ENCODE measurements at regions not wholly inside any gene's neighbourhood (a gene's known extent, or its start where the extent isn't known, plus 50 kb on each side); places are given as distances from the start of the nearest gene placed in this dataset.
"Not testable (repeated sequence)": the region's sequence is repeated elsewhere in the genome, so short reads cannot be mapped to it uniquely, and the experiment has no call there.

DNA sequence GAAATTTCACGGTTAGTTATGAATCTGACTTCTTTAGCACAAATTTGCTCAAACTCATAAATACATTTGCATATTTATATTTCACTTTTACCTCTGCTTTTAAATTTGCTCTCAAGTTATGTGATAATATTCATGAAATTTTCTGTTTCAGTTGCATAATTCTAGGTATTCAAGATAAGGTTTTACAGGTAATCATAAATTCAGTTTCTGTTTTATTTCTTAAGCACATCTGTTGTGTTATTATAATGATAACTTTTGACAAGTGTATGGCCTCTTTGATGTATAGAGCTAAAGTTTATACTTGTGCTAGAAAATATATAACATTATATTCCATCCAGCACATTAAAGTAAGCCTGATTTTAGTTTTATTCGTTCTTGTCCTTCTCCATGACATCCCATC lies 308.1 kb downstream of the SLC7A11 start:
- H3K4me3 ChIP-seq (ENCODE audit: low read length): no peak overlapping the region
- H3K9ac ChIP-seq (ENCODE audit: low read length): no peak overlapping the region
- H3K4me1 ChIP-seq (ENCODE audit: control insufficient read depth, insufficient read depth, low read length): no peaks in the 10 kb centered on the region
- H3K36me3 ChIP-seq (ENCODE audit: control insufficient read depth, insufficient read depth, low read length): no peaks in the 10 kb centered on the region
- H3K27me3 ChIP-seq (ENCODE audit: control insufficient read depth, insufficient read depth, low read length): no peaks in the 10 kb centered on the region
- no peaks in the 10 kb centered on the region for H3K9me3 ChIP-seq (ENCODE audit: control insufficient read depth, low read length)

GRCh38 chr4:137927972-137928371 lies 314.2 kb downstream of the SLC7A11 start:
- Histone ChIP-seq H3K4me1 (ENCODE audit: control insufficient read depth, insufficient read depth, low read length) (no peaks in the 10 kb centered on the region), H3K27me3 (ENCODE audit: control insufficient read depth, insufficient read depth, low read length) (no peaks in the 10 kb centered on the region), H3K9me3 (ENCODE audit: control insufficient read depth, low read length) (no peaks in the 10 kb centered on the region), H3K9ac (ENCODE audit: low read length) (no peak overlapping the region), H3K4me3 (ENCODE audit: low read length) (no peak overlapping the region), H3K36me3 (ENCODE audit: control insufficient read depth, insufficient read depth, low read length) (no peaks in the 10 kb centered on the region)

- no peaks in the 10 kb centered on the region for H3K27me3 ChIP-seq (ENCODE audit: control insufficient read depth, insufficient read depth, low read length)
- H3K4me3 ChIP-seq (ENCODE audit: low read length): no peak overlapping the region
- H3K36me3 ChIP-seq (ENCODE audit: control insufficient read depth, insufficient read depth, low read length): no peaks in the 10 kb centered on the region
Observed at GRCh38 chr4:137923494-137923893, 318.7 kb downstream of the SLC7A11 start.

GRCh38 chr4:137922721-137923120 lies 319.4 kb downstream of the SLC7A11 start:
- no peak overlapping the region for H3K4me3 ChIP-seq (ENCODE audit: low read length)
- no peaks in the 10 kb centered on the region for H3K9me3 ChIP-seq (ENCODE audit: control insufficient read depth, low read length)
- no peaks in the 10 kb centered on the region for H3K27me3 ChIP-seq (ENCODE audit: control insufficient read depth, insufficient read depth, low read length)
- H3K36me3 ChIP-seq (ENCODE audit: control insufficient read depth, insufficient read depth, low read length): no peaks in the 10 kb centered on the region
- no peaks in the 10 kb centered on the region for H3K4me1 ChIP-seq (ENCODE audit: control insufficient read depth, insufficient read depth, low read length)
- H3K9ac ChIP-seq (ENCODE audit: low read length): no peak overlapping the region

More at GRCh38 chr4:137923494-137923893, 318.7 kb downstream of the SLC7A11 start:
- no peaks in the 10 kb centered on the region for H3K9me3 ChIP-seq (ENCODE audit: control insufficient read depth, low read length)
- H3K4me1 ChIP-seq (ENCODE audit: control insufficient read depth, insufficient read depth, low read length): no peaks in the 10 kb centered on the region
- no peak overlapping the region for H3K9ac ChIP-seq (ENCODE audit: low read length)

DNA sequence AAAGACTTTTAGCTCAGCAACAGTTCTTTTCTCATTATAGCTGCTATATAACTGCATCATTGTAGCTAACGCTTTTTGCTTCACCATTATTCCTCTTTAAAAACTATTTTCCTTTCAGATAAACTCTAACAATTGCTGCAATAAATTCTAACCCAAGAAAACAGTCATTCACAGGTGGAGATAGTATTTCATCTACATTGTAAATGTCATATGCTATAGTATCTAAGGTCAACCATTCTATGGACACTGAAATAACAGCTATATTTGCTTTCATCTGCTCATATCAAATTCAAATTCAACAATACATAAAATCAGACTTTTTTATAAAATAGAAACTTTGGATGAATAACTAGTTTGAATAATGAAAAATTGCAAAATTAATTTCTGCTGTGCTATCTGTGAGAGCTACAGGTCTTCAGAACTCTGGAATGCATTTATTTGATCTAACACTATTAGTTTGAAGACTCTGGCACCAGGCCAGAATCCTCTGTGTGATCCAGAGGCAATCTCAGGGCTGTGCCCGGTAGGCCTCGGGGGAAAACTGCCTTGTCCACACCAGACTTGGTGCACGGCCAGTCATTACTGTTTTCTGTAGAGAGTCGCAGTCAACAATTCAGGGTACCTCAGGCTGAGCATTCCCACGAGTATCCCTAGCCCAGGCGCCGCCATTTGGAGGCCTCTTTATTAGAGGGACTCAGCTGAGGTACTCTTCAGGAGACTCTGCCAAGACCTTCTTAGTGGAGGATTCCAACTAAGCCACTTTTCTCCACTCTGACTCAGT lies 332.4 kb downstream of the SLC7A11 start:
- no peaks in the 10 kb centered on the region for H3K36me3 ChIP-seq (ENCODE audit: control insufficient read depth, insufficient read depth, low read length)

GRCh38 chr4:137905930-137906329 lies 336.2 kb downstream of the SLC7A11 start:
- Histone ChIP-seq H3K4me1 (ENCODE audit: control insufficient read depth, insufficient read depth, low read length) (no peaks in the 10 kb centered on the region), H3K9me3 (ENCODE audit: control insufficient read depth, low read length) (no peaks in the 10 kb centered on the region), H3K36me3 (ENCODE audit: control insufficient read depth, insufficient read depth, low read length) (no peaks in the 10 kb centered on the region), H3K9ac (ENCODE audit: low read length) (no peak overlapping the region), H3K27me3 (ENCODE audit: control insufficient read depth, insufficient read depth, low read length) (no peaks in the 10 kb centered on the region), H3K4me3 (ENCODE audit: low read length) (no peak overlapping the region)

More for the DNA sequence above, 332.4 kb downstream of the SLC7A11 start:
- Histone ChIP-seq H3K9me3 (ENCODE audit: control insufficient read depth, low read length) (no peaks in the 10 kb centered on the region), H3K4me3 (ENCODE audit: low read length) (no peak overlapping the region), H3K4me1 (ENCODE audit: control insufficient read depth, insufficient read depth, low read length) (no peaks in the 10 kb centered on the region), H3K27me3 (ENCODE audit: control insufficient read depth, insufficient read depth, low read length) (no peaks in the 10 kb centered on the region), H3K9ac (ENCODE audit: low read length) (no peak overlapping the region)

- Histone ChIP-seq H3K36me3 (ENCODE audit: control insufficient read depth, insufficient read depth, low read length) (no peaks in the 10 kb centered on the region), H3K9me3 (ENCODE audit: control insufficient read depth, low read length) (no peaks in the 10 kb centered on the region), H3K9ac (ENCODE audit: low read length) (no peak overlapping the region), H3K4me1 (ENCODE audit: control insufficient read depth, insufficient read depth, low read length) (no peaks in the 10 kb centered on the region), H3K27me3 (ENCODE audit: control insufficient read depth, insufficient read depth, low read length) (no peaks in the 10 kb centered on the region), H3K4me3 (ENCODE audit: low read length) (no peak overlapping the region)
Observed at GRCh38 chr4:137901114-137901513, 341.0 kb downstream of the SLC7A11 start.

GRCh38 chr4:137896221-137896737 lies 345.9 kb downstream of the SLC7A11 start:
- Histone ChIP-seq H3K27me3 (ENCODE audit: control insufficient read depth, insufficient read depth, low read length) (no peaks in the 10 kb centered on the region), H3K4me1 (ENCODE audit: control insufficient read depth, insufficient read depth, low read length) (no peaks in the 10 kb centered on the region), H3K9me3 (ENCODE audit: control insufficient read depth, low read length) (no peaks in the 10 kb centered on the region), H3K9ac (ENCODE audit: low read length) (no peak overlapping the region), H3K4me3 (ENCODE audit: low read length) (no peak overlapping the region), H3K36me3 (ENCODE audit: control insufficient read depth, insufficient read depth, low read length) (no peaks in the 10 kb centered on the region)

GRCh38 chr4:137895515-137895914 lies 346.6 kb downstream of the SLC7A11 start:
- H3K4me1 ChIP-seq (ENCODE audit: control insufficient read depth, insufficient read depth, low read length); H3K27me3 ChIP-seq (ENCODE audit: control insufficient read depth, insufficient read depth, low read length); H3K36me3 ChIP-seq (ENCODE audit: control insufficient read depth, insufficient read depth, low read length); H3K9ac ChIP-seq (ENCODE audit: low read length); H3K4me3 ChIP-seq (ENCODE audit: low read length); H3K9me3 ChIP-seq (ENCODE audit: control insufficient read depth, low read length): not testable (repeated sequence)

DNA sequence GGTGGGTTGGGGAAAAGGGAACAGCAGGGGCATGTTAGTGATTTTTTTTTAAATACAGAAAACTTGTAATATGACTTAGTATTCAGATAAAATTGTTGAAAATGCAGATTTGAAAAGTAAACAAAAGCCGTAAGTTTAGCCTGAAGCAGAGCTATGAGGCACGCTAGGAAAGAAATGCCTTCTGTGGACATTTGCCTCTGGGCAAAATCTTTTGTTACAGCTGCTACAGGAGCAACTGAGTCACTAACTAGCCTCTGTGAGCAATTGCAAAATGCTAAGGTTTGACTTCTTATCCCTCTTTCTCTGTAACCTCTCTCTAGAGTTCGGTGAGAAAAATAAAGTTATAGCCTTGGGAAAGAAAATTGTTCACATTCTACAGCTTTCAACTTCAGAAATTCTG lies 350.0 kb downstream of the SLC7A11 start:
- Histone ChIP-seq H3K9ac (ENCODE audit: low read length) (no peak overlapping the region), H3K27me3 (ENCODE audit: control insufficient read depth, insufficient read depth, low read length) (no peaks in the 10 kb centered on the region), H3K36me3 (ENCODE audit: control insufficient read depth, insufficient read depth, low read length) (no peaks in the 10 kb centered on the region), H3K4me1 (ENCODE audit: control insufficient read depth, insufficient read depth, low read length) (no peaks in the 10 kb centered on the region), H3K4me3 (ENCODE audit: low read length) (no peak overlapping the region), H3K9me3 (ENCODE audit: control insufficient read depth, low read length) (no peaks in the 10 kb centered on the region)

GRCh38 chr4:137890812-137891211 lies 351.3 kb downstream of the SLC7A11 start:
- H3K9ac ChIP-seq (ENCODE audit: low read length): no peak overlapping the region
- H3K4me3 ChIP-seq (ENCODE audit: low read length): no peak overlapping the region
- no peaks in the 10 kb centered on the region for H3K4me1 ChIP-seq (ENCODE audit: control insufficient read depth, insufficient read depth, low read length)
- H3K27me3 ChIP-seq (ENCODE audit: control insufficient read depth, insufficient read depth, low read length): no peaks in the 10 kb centered on the region
- H3K36me3 ChIP-seq (ENCODE audit: control insufficient read depth, insufficient read depth, low read length): no peaks in the 10 kb centered on the region
- H3K9me3 ChIP-seq (ENCODE audit: control insufficient read depth, low read length): no peaks in the 10 kb centered on the region

DNA sequence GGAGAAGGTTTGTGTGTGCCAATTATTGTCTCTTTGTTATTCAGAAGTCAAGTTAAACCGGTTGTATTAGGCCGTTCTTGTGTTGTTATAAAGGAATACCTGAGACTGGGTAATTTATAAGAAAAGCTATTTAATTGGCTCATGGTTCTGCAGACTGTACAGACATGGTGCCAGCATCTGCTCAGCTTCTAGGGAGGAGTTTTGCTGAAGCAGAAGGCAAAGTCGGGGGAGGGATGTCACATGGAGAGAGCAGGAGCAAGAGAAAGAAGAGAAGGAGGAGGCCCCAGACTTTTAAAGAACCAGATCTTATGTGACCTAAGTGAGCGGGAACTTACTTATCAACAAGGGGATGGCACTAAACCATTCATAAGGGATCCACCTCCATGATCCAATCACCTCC lies 349.3 kb upstream of the PCDH18 start:
- Histone ChIP-seq H3K9me3 (ENCODE audit: control insufficient read depth, low read length) (no peaks in the 10 kb centered on the region), H3K4me3 (ENCODE audit: low read length) (no peak overlapping the region), H3K27me3 (ENCODE audit: control insufficient read depth, insufficient read depth, low read length) (no peaks in the 10 kb centered on the region), H3K9ac (ENCODE audit: low read length) (no peak overlapping the region), H3K36me3 (ENCODE audit: control insufficient read depth, insufficient read depth, low read length) (no peaks in the 10 kb centered on the region), H3K4me1 (ENCODE audit: control insufficient read depth, insufficient read depth, low read length) (no peaks in the 10 kb centered on the region)
